Transverse colon (tissue), 4 donors: ENCODE measurements at regions not wholly inside any gene's neighbourhood (a gene's known extent, or its start where the extent isn't known, plus 50 kb on each side); places are given as distances from the start of the nearest gene placed in this dataset.
"Not testable (repeated sequence)": the region's sequence is repeated elsewhere in the genome, so short reads cannot be mapped to it uniquely, and the experiment has no call there.

Source experiments
- DNase-seq: peaks from one replicate; pipeline ENCODE4 v3.0.0-alpha.2; 2019
- H3K27ac ChIP-seq, 4 donors: fragments of 200-600 bp; sonication (generic); 2 replicates each; pipeline ENCODE4 v1.5.1; 2016 to 2018; ENCODE audit warnings: inconsistent platforms in 4 of 4
- H3K27me3 ChIP-seq: fragments of 200-600 bp; sonication (generic); 2 replicates; pipeline ENCODE4 v1.5.1; 2017; ENCODE audit warnings: inconsistent platforms
- H3K36me3 ChIP-seq, 4 donors: fragments of 200-600 bp; sonication (generic); 2 replicates each; pipeline ENCODE4 v1.5.1; 2017 to 2019; ENCODE audit warnings: inconsistent platforms in 4 of 4
- H3K4me1 ChIP-seq, 4 donors: fragments of 200-600 bp; sonication (generic); 2 replicates each; pipeline ENCODE4 v1.5.1; 2017 to 2020; ENCODE audit warnings: inconsistent platforms in 4 of 4
- H3K4me3 ChIP-seq, 4 donors: fragments of 200-600 bp; sonication (generic); 1 replicate in 1 of 4; 2 replicates in 3 of 4; pipeline versions ENCODE4 v1.5.1 to v1.6.1; 2017 to 2019; ENCODE audit warnings: inconsistent platforms in 4 of 4
- H3K9me3 ChIP-seq, 2 donors: fragments of 200-600 bp; sonication (generic); 2 replicates each; pipeline ENCODE4 v1.5.1; 2017 to 2019; ENCODE audit warnings: inconsistent platforms in 2 of 2
- CTCF ChIP-seq, 5 experiments: fragments of 200-600 bp in 3 of 5; fragments of 450-650 bp in 2 of 5; sonication (generic) in 3 of 5; IDR thresholded peaks; 1 replicate in 2 of 5; 2 replicates in 3 of 5; pipeline ENCODE4 v1.5.1; 2016 to 2017; ENCODE audit warnings: antibody characterized with exemption in 5 of 5, inconsistent platforms in 3 of 5, mild to moderate bottlenecking in 2 of 5, moderate library complexity in 1 of 5
- EP300 ChIP-seq: sonication (generic); formaldehyde crosslinking; IDR thresholded peaks from one replicate; pipeline ENCODE4 v1.6.1; 2017; ENCODE audit warnings: antibody characterized with exemption, low read depth
- POLR2A ChIP-seq: fragments of 450-650 bp; IDR thresholded peaks from one replicate; pipeline ENCODE4 v1.6.1; 2016; ENCODE audit warnings: antibody characterized with exemption, mild to moderate bottlenecking, moderate library complexity
- POLR2AphosphoS5 ChIP-seq, 3 donors: sonication (generic); formaldehyde crosslinking; IDR thresholded peaks; one replicate each; pipeline ENCODE4 v1.6.1; 2016; ENCODE audit warnings: antibody characterized with exemption in 3 of 3
- WGBS, 2 donors: methylation state at CpG; one replicate each; pipeline ENCODE4 v1.1.5; 2018; ENCODE audit warnings: low coverage in 1 of 2; 5-methylcytosine and 5-hydroxymethylcytosine counted together
- in situ Hi-C, 4 donors: fragments of 200-750 bp; cut with MboI; loops; one replicate each; pipeline versions ENCODE4 v1.15.0 to v1.15.1; 2017; ENCODE audit warnings: low sequenced_read_pairs in 3 of 4, low pct_ligation_motif_present in 1 of 4, low pct_unique_long_range_greater_than_20kb in 1 of 4
- intact Hi-C: fragments of 100-400 bp; cut with DNase I; formaldehyde crosslinking; loops from one replicate; pipeline ENCODE4 v1.15.1; 2023; ENCODE audit warnings: low total_unique reads

GRCh38 chr10:76815505-76815904, 822.1 kb downstream of the KCNMA1 start:
- DNase-seq, H3K36me3 ChIP-seq, intact Hi-C loops, in situ Hi-C loops, H3K4me1 ChIP-seq, H3K27me3 ChIP-seq, H3K4me3 ChIP-seq, H3K27ac ChIP-seq, H3K9me3 ChIP-seq: not testable (repeated sequence)
- 85% methylated on average over 9 of the region's 9 CpGs; no CpG with 5 or more reads in 1 of the 2 donors for WGBS, 2 donors

GRCh38 chr10:76811430-76811829, 826.2 kb downstream of the KCNMA1 start:
- Histone ChIP-seq H3K9me3 (no peaks in the 10 kb centered on the region), H3K4me1 (no peaks in the 10 kb centered on the region), H3K27ac (no peak overlapping the region), H3K27me3 (no peaks in the 10 kb centered on the region), H3K4me3 (no peak overlapping the region), H3K36me3 (no peaks in the 10 kb centered on the region)
- TF ChIP-seq POLR2A (no peak), POLR2AphosphoS5 (IDR thresholded peaks at IDR 0.05) (no peak), EP300 (no peak), CTCF (IDR thresholded peaks at IDR 0.05) (no peak)
- in situ Hi-C loops, result no loop called here
- intact Hi-C loops, result no loop called here
- DNase-seq, result no peak

GRCh38 chr10:76788452-76788811, 849.2 kb downstream of the KCNMA1 start:
- no peak for DNase-seq
- Histone ChIP-seq H3K27ac (no peak overlapping the region), H3K4me3 (no peak overlapping the region), H3K36me3 (no peaks in the 10 kb centered on the region), H3K27me3 (no peaks in the 10 kb centered on the region), H3K4me1 (no peaks in the 10 kb centered on the region), H3K9me3 (no peaks in the 10 kb centered on the region)
- intact Hi-C loops (no loop called here), in situ Hi-C loops (no loop called here)
- WGBS, 2 donors, result 62 to 76% methylated on average over 4 of the region's 4 CpGs
- TF ChIP-seq CTCF (IDR thresholded peaks at IDR 0.05) (no peak), EP300 (no peak), POLR2A (no peak), POLR2AphosphoS5 (IDR thresholded peaks at IDR 0.05) (no peak)

- WGBS, 2 donors, result 89% methylated on average over 2 to 3 of the region's 3 CpGs
- in situ Hi-C loops (no loop called here), intact Hi-C loops (no loop called here)
- H3K4me3 ChIP-seq, result no peak overlapping the region
- H3K27ac ChIP-seq, result no peak overlapping the region
- no peaks in the 10 kb centered on the region for H3K27me3 ChIP-seq
- TF ChIP-seq CTCF (IDR thresholded peaks at IDR 0.05) (no peak), EP300 (no peak), POLR2A (no peak), POLR2AphosphoS5 (IDR thresholded peaks at IDR 0.05) (no peak)
- DNase-seq, result no peak
- no peaks in the 10 kb centered on the region for H3K9me3 ChIP-seq
- no peaks in the 10 kb centered on the region for H3K36me3 ChIP-seq
- H3K4me1 ChIP-seq, result no peaks in the 10 kb centered on the region
These were observed 849.7 kb downstream of the KCNMA1 start for GRCh38 chr10:76787746-76788451.

GRCh38 chr10:76786504-76787072, 851.0 kb downstream of the KCNMA1 start:
- 68% methylated on average over 2 to 4 of the region's 4 CpGs for WGBS, 2 donors
- no peak for DNase-seq
- TF ChIP-seq POLR2A, result no peak
- no peak for TF ChIP-seq POLR2AphosphoS5 (IDR thresholded peaks at IDR 0.05)
- no peak for TF ChIP-seq EP300
- no peak for TF ChIP-seq CTCF (IDR thresholded peaks at IDR 0.05)
- in situ Hi-C loops, result no loop called here
- peaks cover 0 to 3% of the 10 kb centered on the region in 2 donors for H3K9me3 ChIP-seq
- H3K36me3 ChIP-seq, result no peaks in the 10 kb centered on the region
- H3K27ac ChIP-seq, result no peak overlapping the region
- H3K4me3 ChIP-seq, result no peak overlapping the region
- H3K4me1 ChIP-seq, result no peaks in the 10 kb centered on the region
- intact Hi-C loops, result no loop called here
- no peaks in the 10 kb centered on the region for H3K27me3 ChIP-seq
